SK-N-SH treated with all-trans-retinoic acid at 6 μM for 48 hours (cell line): ENCODE measurements at regions not wholly inside any gene's neighbourhood (a gene's known extent, or its start where the extent isn't known, plus 50 kb on each side); places are given as distances from the start of the nearest gene placed in this dataset.

Experiments used
- ATAC-seq: fragments of 200-7000 bp; cut with Tn5 transposase; 3 replicates; pipeline ENCODE4 v1.9.1; 2020; ENCODE audit warnings: mild to moderate bottlenecking, moderate library complexity
- ARNTL ChIP-seq: fragments of 450-650 bp; formaldehyde crosslinking; IDR thresholded peaks from 2 replicates; pipeline ENCODE4 v1.5.0; 2020; ENCODE audit warnings: low read depth, mild to moderate bottlenecking, moderate library complexity, borderline replicate concordance
- BACH2 ChIP-seq: fragments of 250-450 bp; sonication (Bioruptor Pico); IDR thresholded peaks from 2 replicates; pipeline ENCODE4 v1.9.0; 2021; ENCODE audit warnings: mild to moderate bottlenecking, borderline replicate concordance
- ESRRG ChIP-seq: fragments of 250-450 bp; sonication (Bioruptor Pico); IDR thresholded peaks from 2 replicates; pipeline ENCODE4 v1.6.1; 2021; ENCODE audit warnings: mild to moderate bottlenecking
- GLIS3 ChIP-seq: fragments of 250-450 bp; sonication (Bioruptor Pico); IDR thresholded peaks from 2 replicates; pipeline ENCODE4 v1.5.0; 2020; ENCODE audit warnings: mild to moderate bottlenecking, moderate library complexity
- ISL1 ChIP-seq: fragments of 250-450 bp; sonication (Bioruptor Pico); IDR thresholded peaks from 2 replicates; pipeline ENCODE4 v2.1.2; 2022; ENCODE audit warnings: mild to moderate bottlenecking, moderate library complexity
- OSR1 ChIP-seq: fragments of 250-450 bp; sonication (Bioruptor Pico); IDR thresholded peaks from 2 replicates; pipeline ENCODE4 v1.8.0; 2022; ENCODE audit warnings: moderate library complexity, mild to moderate bottlenecking, inconsistent platforms
- PPARA ChIP-seq: fragments of 250-450 bp; sonication (Bioruptor Pico); IDR thresholded peaks from 2 replicates; pipeline ENCODE4 v1.5.0; 2020; ENCODE audit warnings: mild to moderate bottlenecking, borderline replicate concordance
- RARB ChIP-seq: fragments of 250-450 bp; sonication (Bioruptor Pico); IDR thresholded peaks from 2 replicates; pipeline ENCODE4 v1.8.0; 2021; ENCODE audit warnings: mild to moderate bottlenecking, moderate library complexity
- SNAI2 ChIP-seq: fragments of 250-450 bp; sonication (Bioruptor Pico); IDR thresholded peaks from 2 replicates; pipeline ENCODE4 v1.5.0; 2020; ENCODE audit warnings: mild to moderate bottlenecking, moderate library complexity
- TCF4 ChIP-seq: fragments of 250-450 bp; sonication (Bioruptor Pico); IDR thresholded peaks from 2 replicates; pipeline ENCODE4 v1.8.0; 2021; ENCODE audit warnings: mild to moderate bottlenecking, moderate library complexity, borderline replicate concordance
- ZC3H10 ChIP-seq: fragments of 250-450 bp; sonication (Bioruptor Pico); IDR thresholded peaks from 2 replicates; pipeline ENCODE4 v1.5.1; 2021; ENCODE audit warnings: mild to moderate bottlenecking, moderate library complexity
- ZFP3 ChIP-seq: fragments of 250-450 bp; sonication (Bioruptor Pico); IDR thresholded peaks from 2 replicates; pipeline ENCODE4 v1.5.0; 2020; ENCODE audit warnings: mild to moderate bottlenecking, moderate library complexity
- ZFP30 ChIP-seq: fragments of 450-650 bp; formaldehyde crosslinking; IDR thresholded peaks from 2 replicates; pipeline ENCODE4 v1.5.0; 2022; ENCODE audit warnings: mild to moderate bottlenecking, moderate library complexity
- ZNF565 ChIP-seq: fragments of 450-650 bp; formaldehyde crosslinking; conservative IDR thresholded peaks from 2 replicates; pipeline ENCODE4 v1.5.0; 2020; ENCODE audit warnings: low read depth, mild to moderate bottlenecking, moderate library complexity
- ZNF70 ChIP-seq: fragments of 450-650 bp; formaldehyde crosslinking; IDR thresholded peaks from 2 replicates; pipeline ENCODE4 v1.5.0; 2020; ENCODE audit warnings: mild to moderate bottlenecking, moderate library complexity
- ZNF8 ChIP-seq: fragments of 450-650 bp; formaldehyde crosslinking; IDR thresholded peaks from 2 replicates; pipeline ENCODE4 v1.5.0; 2020; ENCODE audit warnings: mild to moderate bottlenecking, moderate library complexity
- TF ChIP-seq, protein P1 (sequence below): fragments of 250-450 bp; sonication (Bioruptor Pico); IDR thresholded peaks from 2 replicates; pipeline ENCODE4 v1.8.0; 2021; ENCODE audit warnings: low read depth, mild to moderate bottlenecking, moderate library complexity, borderline replicate concordance
- TF ChIP-seq, protein P2 (sequence below): fragments of 250-450 bp; sonication (Bioruptor Pico); IDR thresholded peaks from 2 replicates; pipeline ENCODE4 v1.8.0; 2020; ENCODE audit warnings: mild to moderate bottlenecking, moderate library complexity, borderline replicate concordance
- TF ChIP-seq, protein P3 (sequence below): fragments of 250-450 bp; sonication (Bioruptor Pico); IDR thresholded peaks from 2 replicates; pipeline ENCODE4 v1.5.0; 2020; ENCODE audit warnings: mild to moderate bottlenecking, moderate library complexity
- TF ChIP-seq, protein P4 (sequence below): fragments of 250-450 bp; sonication (Bioruptor Pico); IDR thresholded peaks from 2 replicates; pipeline ENCODE4 v1.5.1; 2020; ENCODE audit warnings: low read depth, mild to moderate bottlenecking, moderate library complexity
- TF ChIP-seq, protein P5 (sequence below): fragments of 250-450 bp; sonication (Bioruptor Pico); IDR thresholded peaks from 2 replicates; pipeline ENCODE4 v1.5.1; 2021; ENCODE audit warnings: mild to moderate bottlenecking, moderate library complexity

DNA sequence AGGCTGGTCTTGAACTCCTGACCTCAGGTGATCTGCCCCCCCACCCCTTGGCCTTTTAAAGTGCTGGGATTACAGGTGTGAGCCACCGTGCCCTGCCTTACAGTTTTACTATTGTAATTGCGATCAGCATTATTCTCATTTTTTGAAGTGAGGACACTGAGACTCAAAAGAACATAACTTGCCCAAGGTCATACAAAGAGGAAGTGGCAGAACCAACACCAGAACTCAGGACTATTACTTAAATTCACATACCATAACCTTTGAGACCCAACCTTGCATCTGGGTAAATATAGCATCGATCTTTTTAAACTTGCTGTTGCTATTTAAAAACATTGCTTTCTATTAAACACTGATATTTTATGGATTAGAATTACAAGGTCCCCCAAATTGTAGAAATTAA is 54.2 kb downstream of the FOXI1 start:
- ATAC-seq: no peak
- TF ChIP-seq ZC3H10 (CRISPR knock-in tag): no peak
- TF ChIP-seq, protein P1, sequence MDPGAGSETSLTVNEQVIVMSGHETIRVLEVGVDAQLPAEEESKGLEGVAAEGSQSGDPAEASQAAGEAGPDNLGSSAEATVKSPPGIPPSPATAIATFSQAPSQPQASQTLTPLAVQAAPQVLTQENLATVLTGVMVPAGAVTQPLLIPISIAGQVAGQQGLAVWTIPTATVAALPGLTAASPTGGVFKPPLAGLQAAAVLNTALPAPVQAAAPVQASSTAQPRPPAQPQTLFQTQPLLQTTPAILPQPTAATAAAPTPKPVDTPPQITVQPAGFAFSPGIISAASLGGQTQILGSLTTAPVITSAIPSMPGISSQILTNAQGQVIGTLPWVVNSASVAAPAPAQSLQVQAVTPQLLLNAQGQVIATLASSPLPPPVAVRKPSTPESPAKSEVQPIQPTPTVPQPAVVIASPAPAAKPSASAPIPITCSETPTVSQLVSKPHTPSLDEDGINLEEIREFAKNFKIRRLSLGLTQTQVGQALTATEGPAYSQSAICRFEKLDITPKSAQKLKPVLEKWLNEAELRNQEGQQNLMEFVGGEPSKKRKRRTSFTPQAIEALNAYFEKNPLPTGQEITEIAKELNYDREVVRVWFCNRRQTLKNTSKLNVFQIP: no peak
- TF ChIP-seq ZNF70 (CRISPR knock-in tag): no peak
- TF ChIP-seq, protein P2, sequence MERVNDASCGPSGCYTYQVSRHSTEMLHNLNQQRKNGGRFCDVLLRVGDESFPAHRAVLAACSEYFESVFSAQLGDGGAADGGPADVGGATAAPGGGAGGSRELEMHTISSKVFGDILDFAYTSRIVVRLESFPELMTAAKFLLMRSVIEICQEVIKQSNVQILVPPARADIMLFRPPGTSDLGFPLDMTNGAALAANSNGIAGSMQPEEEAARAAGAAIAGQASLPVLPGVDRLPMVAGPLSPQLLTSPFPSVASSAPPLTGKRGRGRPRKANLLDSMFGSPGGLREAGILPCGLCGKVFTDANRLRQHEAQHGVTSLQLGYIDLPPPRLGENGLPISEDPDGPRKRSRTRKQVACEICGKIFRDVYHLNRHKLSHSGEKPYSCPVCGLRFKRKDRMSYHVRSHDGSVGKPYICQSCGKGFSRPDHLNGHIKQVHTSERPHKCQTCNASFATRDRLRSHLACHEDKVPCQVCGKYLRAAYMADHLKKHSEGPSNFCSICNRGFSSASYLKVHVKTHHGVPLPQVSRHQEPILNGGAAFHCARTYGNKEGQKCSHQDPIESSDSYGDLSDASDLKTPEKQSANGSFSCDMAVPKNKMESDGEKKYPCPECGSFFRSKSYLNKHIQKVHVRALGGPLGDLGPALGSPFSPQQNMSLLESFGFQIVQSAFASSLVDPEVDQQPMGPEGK (CRISPR knock-in tag): no peak
- TF ChIP-seq, protein P3, sequence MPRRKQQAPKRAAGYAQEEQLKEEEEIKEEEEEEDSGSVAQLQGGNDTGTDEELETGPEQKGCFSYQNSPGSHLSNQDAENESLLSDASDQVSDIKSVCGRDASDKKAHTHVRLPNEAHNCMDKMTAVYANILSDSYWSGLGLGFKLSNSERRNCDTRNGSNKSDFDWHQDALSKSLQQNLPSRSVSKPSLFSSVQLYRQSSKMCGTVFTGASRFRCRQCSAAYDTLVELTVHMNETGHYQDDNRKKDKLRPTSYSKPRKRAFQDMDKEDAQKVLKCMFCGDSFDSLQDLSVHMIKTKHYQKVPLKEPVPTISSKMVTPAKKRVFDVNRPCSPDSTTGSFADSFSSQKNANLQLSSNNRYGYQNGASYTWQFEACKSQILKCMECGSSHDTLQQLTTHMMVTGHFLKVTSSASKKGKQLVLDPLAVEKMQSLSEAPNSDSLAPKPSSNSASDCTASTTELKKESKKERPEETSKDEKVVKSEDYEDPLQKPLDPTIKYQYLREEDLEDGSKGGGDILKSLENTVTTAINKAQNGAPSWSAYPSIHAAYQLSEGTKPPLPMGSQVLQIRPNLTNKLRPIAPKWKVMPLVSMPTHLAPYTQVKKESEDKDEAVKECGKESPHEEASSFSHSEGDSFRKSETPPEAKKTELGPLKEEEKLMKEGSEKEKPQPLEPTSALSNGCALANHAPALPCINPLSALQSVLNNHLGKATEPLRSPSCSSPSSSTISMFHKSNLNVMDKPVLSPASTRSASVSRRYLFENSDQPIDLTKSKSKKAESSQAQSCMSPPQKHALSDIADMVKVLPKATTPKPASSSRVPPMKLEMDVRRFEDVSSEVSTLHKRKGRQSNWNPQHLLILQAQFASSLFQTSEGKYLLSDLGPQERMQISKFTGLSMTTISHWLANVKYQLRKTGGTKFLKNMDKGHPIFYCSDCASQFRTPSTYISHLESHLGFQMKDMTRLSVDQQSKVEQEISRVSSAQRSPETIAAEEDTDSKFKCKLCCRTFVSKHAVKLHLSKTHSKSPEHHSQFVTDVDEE (CRISPR knock-in tag): no peak
- no peak for TF ChIP-seq SNAI2
- no peak for TF ChIP-seq BACH2 (CRISPR knock-in tag)
- TF ChIP-seq ZNF565 (CRISPR knock-in tag): no peak
- TF ChIP-seq GLIS3 (CRISPR knock-in tag): no peak
- TF ChIP-seq TCF4: no peak
- no peak for TF ChIP-seq PPARA (CRISPR knock-in tag)
- no peak for TF ChIP-seq RARB

DNA sequence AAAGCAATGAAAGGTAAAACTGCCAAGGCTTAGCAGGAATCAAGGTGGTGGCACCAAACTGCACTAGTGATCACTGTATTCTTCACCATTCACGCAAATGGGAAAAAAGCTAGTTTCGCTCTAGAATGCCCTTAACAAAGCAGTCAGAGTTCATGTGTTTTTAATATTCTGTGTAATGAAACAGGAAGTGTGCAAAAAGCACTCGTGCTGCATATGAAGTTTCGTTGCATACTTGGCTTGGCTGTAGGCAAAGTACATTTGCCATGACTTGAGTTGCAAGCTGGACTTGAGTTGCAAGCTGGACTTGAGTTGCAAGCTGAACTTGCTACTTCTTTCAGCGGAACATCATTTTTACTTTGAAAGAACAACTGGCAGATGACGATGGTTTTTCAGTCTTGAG is 55.4 kb downstream of the FOXI1 start:
- ATAC-seq: no peak
- no peak for TF ChIP-seq ARNTL (CRISPR knock-in tag)
- no peak for TF ChIP-seq ZC3H10 (CRISPR knock-in tag)
- TF ChIP-seq SNAI2: no peak
- no peak for TF ChIP-seq BACH2 (CRISPR knock-in tag)
- TF ChIP-seq ZNF565 (CRISPR knock-in tag): no peak
- no peak for TF ChIP-seq ZFP30 (CRISPR knock-in tag)
- TF ChIP-seq, protein P1: no peak
- no peak for TF ChIP-seq ZNF8 (CRISPR knock-in tag)
- TF ChIP-seq ESRRG (CRISPR knock-in tag): no peak
- TF ChIP-seq GLIS3 (CRISPR knock-in tag): no peak
- TF ChIP-seq, protein P4, sequence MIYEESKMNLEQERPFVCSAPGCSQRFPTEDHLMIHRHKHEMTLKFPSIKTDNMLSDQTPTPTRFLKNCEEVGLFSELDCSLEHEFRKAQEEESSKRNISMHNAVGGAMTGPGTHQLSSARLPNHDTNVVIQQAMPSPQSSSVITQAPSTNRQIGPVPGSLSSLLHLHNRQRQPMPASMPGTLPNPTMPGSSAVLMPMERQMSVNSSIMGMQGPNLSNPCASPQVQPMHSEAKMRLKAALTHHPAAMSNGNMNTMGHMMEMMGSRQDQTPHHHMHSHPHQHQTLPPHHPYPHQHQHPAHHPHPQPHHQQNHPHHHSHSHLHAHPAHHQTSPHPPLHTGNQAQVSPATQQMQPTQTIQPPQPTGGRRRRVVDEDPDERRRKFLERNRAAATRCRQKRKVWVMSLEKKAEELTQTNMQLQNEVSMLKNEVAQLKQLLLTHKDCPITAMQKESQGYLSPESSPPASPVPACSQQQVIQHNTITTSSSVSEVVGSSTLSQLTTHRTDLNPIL (CRISPR knock-in tag): no peak
- TF ChIP-seq, protein P3 (CRISPR knock-in tag): no peak
- no peak for TF ChIP-seq ZFP3 (CRISPR knock-in tag)
- TF ChIP-seq RARB: no peak
- TF ChIP-seq PPARA (CRISPR knock-in tag): no peak
- TF ChIP-seq ISL1 (CRISPR knock-in tag): no peak
- TF ChIP-seq TCF4: no peak
- TF ChIP-seq, protein P2 (CRISPR knock-in tag): no peak
- TF ChIP-seq, protein P5, sequence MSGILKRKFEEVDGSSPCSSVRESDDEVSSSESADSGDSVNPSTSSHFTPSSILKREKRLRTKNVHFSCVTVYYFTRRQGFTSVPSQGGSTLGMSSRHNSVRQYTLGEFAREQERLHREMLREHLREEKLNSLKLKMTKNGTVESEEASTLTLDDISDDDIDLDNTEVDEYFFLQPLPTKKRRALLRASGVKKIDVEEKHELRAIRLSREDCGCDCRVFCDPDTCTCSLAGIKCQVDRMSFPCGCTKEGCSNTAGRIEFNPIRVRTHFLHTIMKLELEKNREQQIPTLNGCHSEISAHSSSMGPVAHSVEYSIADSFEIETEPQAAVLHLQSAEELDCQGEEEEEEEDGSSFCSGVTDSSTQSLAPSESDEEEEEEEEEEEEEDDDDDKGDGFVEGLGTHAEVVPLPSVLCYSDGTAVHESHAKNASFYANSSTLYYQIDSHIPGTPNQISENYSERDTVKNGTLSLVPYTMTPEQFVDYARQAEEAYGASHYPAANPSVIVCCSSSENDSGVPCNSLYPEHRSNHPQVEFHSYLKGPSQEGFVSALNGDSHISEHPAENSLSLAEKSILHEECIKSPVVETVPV: no peak
- TF ChIP-seq OSR1 (CRISPR knock-in tag): no peak
